OCI-LY7 (cell line): ENCODE measurements at regions not wholly inside any gene's neighbourhood (a gene's known extent, or its start where the extent isn't known, plus 50 kb on each side); places are given as distances from the start of the nearest gene placed in this dataset.

Experiments
- CTCF ChIP-seq: fragments of 200-600 bp; sonication (generic); conservative IDR thresholded peaks from 2 replicates; pipeline ENCODE4 v1.5.1; 2014; ENCODE audit warnings: mild to moderate bottlenecking, antibody characterized with exemption, low read length, moderate library complexity, mixed read lengths
- EZH2phosphoT487 ChIP-seq: fragments of 200-600 bp; sonication (generic); IDR thresholded peaks from 2 replicates; pipeline ENCODE4 v1.6.1; 2018; ENCODE audit warnings: low read depth, borderline replicate concordance, mild to moderate bottlenecking, mixed run types, antibody characterized with exemption, low read length, moderate library complexity, mixed read lengths

- TF ChIP-seq EZH2phosphoT487 = no peak
- no peak for TF ChIP-seq CTCF
Measured at GRCh38 chr4:10276152-10276551, 159.6 kb upstream of the WDR1 start.
